ENCODE measurements at regions not wholly inside any gene's neighbourhood (a gene's known extent, or its start where the extent isn't known, plus 50 kb on each side); places are given as distances from the start of the nearest gene placed in this dataset.

DNA sequence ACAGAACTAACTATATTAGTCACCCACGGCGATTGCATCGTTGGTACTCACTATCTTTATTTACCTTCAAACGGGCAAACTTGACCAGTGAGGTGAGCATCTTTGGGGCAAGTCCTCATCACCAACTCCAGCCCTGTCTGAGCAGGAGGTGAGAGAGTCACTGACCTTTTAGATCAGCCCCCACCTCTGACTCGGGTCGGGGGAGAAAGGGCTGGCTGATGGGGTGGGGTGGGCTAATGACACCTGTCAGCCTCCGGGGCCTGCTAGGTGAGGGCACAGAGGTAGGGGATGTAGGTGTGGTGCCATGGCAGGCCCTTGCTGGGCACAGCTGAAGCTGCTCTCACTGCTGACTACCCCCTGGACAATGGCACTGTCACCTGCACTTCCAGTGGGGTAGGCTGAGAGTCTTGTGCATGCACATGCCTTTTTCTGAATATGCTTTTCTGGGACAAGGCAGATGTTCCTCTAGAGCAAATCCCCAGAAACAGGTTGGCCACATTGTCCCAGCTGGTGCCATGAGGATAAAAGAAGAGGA, 359.5 kb upstream of the MKI67 start:
- Histone ChIP-seq H3K27me3 (ENCODE audit: control insufficient read depth in 1 of 2, insufficient read depth in 2 of 2, low read length in 2 of 2) (no peaks in the 10 kb centered on the region), H3K9ac (ENCODE audit: low read length in 2 of 2) (no peak overlapping the region), H3K9me3 (ENCODE audit: control insufficient read depth in 2 of 2, low read length in 2 of 2) (peaks cover 0 to 5% of the 10 kb centered on the region in 2 donors), H3K27ac (ENCODE audit: low read length) (no peak overlapping the region), H3K4me1 (ENCODE audit: control insufficient read depth, insufficient read depth, low read length) (no peaks in the 10 kb centered on the region), H3K4me3 (ENCODE audit: low read length in 2 of 2) (no peak overlapping the region), H3K36me3 (ENCODE audit: control insufficient read depth in 2 of 2, insufficient read depth in 2 of 2, low read length in 2 of 2) (no peaks in the 10 kb centered on the region)

DNA sequence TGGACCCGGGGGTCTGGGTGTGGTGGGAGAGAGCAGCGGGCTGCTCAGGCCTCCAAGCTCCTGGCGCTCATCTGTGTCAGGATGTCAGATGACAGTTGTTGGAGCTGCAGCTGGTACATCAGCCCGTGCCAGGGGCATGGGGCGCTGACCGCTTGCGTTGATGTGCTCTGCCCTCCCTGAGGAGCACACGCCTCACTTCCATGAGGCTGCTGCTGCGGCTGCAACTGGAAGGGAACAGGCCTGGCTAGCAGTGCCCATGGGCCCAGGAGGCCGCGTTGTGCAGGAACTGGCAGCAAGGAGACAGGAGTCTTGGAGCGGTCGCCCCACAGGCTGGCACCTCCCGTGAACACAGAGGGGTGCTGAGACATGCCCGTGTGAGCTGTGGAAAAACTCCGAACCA, 361.3 kb upstream of the MKI67 start:
- Histone ChIP-seq H3K4me1 (ENCODE audit: control insufficient read depth, insufficient read depth, low read length) (no peaks in the 10 kb centered on the region), H3K9me3 (ENCODE audit: control insufficient read depth in 2 of 2, low read length in 2 of 2) (peaks cover 0 to 5% of the 10 kb centered on the region in 2 donors), H3K27me3 (ENCODE audit: control insufficient read depth in 1 of 2, insufficient read depth in 2 of 2, low read length in 2 of 2) (no peaks in the 10 kb centered on the region), H3K36me3 (ENCODE audit: control insufficient read depth in 2 of 2, insufficient read depth in 2 of 2, low read length in 2 of 2) (no peaks in the 10 kb centered on the region), H3K9ac (ENCODE audit: low read length in 2 of 2) (no peak overlapping the region), H3K4me3 (ENCODE audit: low read length in 2 of 2) (no peak overlapping the region), H3K27ac (ENCODE audit: low read length) (no peak overlapping the region)

DNA sequence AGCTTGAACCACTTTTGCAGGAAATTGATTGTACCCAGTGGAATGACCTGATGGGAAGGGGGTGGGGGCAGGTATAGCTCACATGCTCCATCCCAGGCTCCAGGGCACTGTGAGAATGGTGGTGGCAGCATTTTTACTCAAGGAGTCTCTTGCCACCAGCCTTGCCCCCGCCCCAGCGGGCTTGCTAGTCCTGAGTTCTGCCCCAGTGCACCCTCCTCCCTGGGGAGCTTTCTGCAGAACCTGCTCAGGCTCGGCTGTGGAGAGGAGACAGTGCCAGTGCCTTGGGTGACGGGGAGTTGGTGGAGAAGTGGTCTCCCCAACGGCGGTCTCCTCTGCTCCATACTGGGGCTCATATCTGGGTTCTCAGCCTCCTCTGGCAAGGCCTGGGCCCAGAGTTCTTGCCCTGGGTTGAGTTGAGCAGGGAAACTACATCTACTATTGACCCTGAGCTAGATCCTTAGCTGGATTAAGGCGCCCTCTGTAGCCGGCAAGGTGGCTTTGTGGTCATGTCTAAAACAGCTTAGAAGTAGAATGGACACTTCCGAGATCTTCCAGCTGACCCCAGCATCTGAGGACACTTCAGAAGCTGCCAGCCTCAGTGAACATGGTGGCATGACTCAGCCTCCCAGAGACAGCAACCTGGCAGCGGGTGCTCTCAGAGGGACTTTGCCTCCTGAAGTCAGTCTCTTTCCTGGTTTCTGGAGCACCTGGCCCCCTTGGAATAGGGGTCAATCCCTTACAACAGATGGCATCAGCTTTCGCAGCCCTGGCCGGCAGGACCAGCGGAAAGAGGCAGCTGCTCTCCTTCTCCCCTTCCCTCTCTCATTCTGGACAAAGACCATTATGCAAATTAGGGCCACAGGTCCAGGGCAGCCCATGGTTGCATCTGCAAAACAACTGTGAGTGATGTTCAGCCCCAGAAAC, 363.4 kb upstream of the MKI67 start:
- Histone ChIP-seq H3K4me3 (ENCODE audit: low read length in 2 of 2) (no peak overlapping the region), H3K27me3 (ENCODE audit: control insufficient read depth in 1 of 2, insufficient read depth in 2 of 2, low read length in 2 of 2) (no peaks in the 10 kb centered on the region), H3K36me3 (ENCODE audit: control insufficient read depth in 2 of 2, insufficient read depth in 2 of 2, low read length in 2 of 2) (no peaks in the 10 kb centered on the region), H3K27ac (ENCODE audit: low read length) (no peak overlapping the region), H3K9ac (ENCODE audit: low read length in 2 of 2) (no peak overlapping the region), H3K9me3 (ENCODE audit: control insufficient read depth in 2 of 2, low read length in 2 of 2) (peaks cover 0 to 5% of the 10 kb centered on the region in 2 donors), H3K4me1 (ENCODE audit: control insufficient read depth, insufficient read depth, low read length) (no peaks in the 10 kb centered on the region)

DNA sequence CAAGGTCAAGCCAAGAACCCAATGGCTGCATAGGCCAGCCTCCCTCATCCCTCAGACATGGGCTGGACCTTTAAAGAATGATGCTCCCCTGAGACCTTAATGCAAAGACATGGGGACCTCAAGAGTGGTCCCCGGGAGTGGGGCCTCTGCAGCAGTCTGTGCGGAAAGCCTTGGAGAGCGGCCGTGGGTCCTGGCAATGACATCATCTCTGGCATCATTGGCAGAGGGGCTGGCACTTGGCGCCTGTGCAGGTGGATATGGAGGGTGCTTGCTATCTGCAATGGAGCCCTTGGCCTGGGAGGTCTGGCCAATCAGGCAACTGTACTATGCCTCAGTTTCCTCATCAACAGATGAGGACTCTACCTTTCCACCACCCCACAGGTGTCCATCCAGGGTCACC, 365.5 kb upstream of the MKI67 start:
- Histone ChIP-seq H3K9me3 (ENCODE audit: control insufficient read depth in 2 of 2, low read length in 2 of 2) (no peaks in the 10 kb centered on the region), H3K9ac (ENCODE audit: low read length in 2 of 2) (no peak overlapping the region), H3K4me3 (ENCODE audit: low read length in 2 of 2) (no peak overlapping the region), H3K36me3 (ENCODE audit: control insufficient read depth in 2 of 2, insufficient read depth in 2 of 2, low read length in 2 of 2) (no peaks in the 10 kb centered on the region), H3K4me1 (ENCODE audit: control insufficient read depth, insufficient read depth, low read length) (no peaks in the 10 kb centered on the region), H3K27ac (ENCODE audit: low read length) (no peak overlapping the region), H3K27me3 (ENCODE audit: control insufficient read depth in 1 of 2, insufficient read depth in 2 of 2, low read length in 2 of 2) (no peaks in the 10 kb centered on the region)

DNA sequence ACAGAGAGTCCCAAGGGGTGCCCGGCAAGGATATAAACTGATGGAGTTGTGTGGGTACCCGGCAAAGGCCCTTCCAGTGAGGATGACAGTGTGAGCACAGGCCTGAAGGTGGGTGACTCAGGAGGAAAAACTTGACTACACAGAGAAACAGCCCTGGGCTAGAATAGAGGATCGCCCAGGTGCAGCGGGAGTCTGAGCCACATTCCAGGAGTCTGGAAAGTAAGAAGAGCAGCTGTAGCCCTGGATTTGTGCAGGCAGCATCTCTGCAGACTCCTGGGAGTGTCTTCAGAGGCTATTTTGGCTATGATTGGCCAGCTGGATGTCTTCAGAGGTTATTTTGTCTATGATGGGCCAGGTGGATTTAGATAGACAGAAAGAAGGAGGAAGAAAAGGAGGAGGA, 367.6 kb upstream of the MKI67 start:
- no peaks in the 10 kb centered on the region for H3K4me1 ChIP-seq (ENCODE audit: control insufficient read depth, insufficient read depth, low read length)
- H3K9ac ChIP-seq (ENCODE audit: low read length in 2 of 2): no peak overlapping the region
- no peaks in the 10 kb centered on the region for H3K27me3 ChIP-seq (ENCODE audit: control insufficient read depth in 1 of 2, insufficient read depth in 2 of 2, low read length in 2 of 2)
- H3K36me3 ChIP-seq (ENCODE audit: control insufficient read depth in 2 of 2, insufficient read depth in 2 of 2, low read length in 2 of 2): no peaks in the 10 kb centered on the region
- H3K4me3 ChIP-seq (ENCODE audit: low read length in 2 of 2): no peak overlapping the region
- no peak overlapping the region for H3K27ac ChIP-seq (ENCODE audit: low read length)
- H3K9me3 ChIP-seq (ENCODE audit: control insufficient read depth in 2 of 2, low read length in 2 of 2): no peaks in the 10 kb centered on the region

DNA sequence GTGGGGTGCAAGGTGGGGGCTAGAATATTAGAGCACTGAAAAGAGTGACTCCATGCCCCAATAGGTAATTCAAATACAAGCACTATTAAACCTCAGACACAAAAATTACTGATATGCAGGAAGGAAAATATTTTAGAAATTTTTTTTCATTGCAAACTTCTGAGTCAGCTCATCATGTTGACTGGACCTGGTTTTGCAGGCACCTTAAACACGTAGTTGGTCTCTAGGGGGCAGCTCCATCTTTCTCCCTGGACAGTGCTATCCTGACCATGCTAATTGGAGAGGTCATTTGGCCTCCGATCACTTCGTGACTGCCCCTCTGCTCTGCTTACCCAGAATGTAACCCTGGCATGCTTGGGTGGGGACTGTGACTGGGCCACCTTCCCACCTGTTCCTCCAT, 368.4 kb upstream of the MKI67 start:
- Histone ChIP-seq H3K27me3 (ENCODE audit: control insufficient read depth in 1 of 2, insufficient read depth in 2 of 2, low read length in 2 of 2) (no peaks in the 10 kb centered on the region), H3K27ac (ENCODE audit: low read length) (no peak overlapping the region), H3K9me3 (ENCODE audit: control insufficient read depth in 2 of 2, low read length in 2 of 2) (no peaks in the 10 kb centered on the region), H3K9ac (ENCODE audit: low read length in 2 of 2) (no peak overlapping the region), H3K4me1 (ENCODE audit: control insufficient read depth, insufficient read depth, low read length) (no peaks in the 10 kb centered on the region), H3K36me3 (ENCODE audit: control insufficient read depth in 2 of 2, insufficient read depth in 2 of 2, low read length in 2 of 2) (no peaks in the 10 kb centered on the region), H3K4me3 (ENCODE audit: low read length in 2 of 2) (no peak overlapping the region)

DNA sequence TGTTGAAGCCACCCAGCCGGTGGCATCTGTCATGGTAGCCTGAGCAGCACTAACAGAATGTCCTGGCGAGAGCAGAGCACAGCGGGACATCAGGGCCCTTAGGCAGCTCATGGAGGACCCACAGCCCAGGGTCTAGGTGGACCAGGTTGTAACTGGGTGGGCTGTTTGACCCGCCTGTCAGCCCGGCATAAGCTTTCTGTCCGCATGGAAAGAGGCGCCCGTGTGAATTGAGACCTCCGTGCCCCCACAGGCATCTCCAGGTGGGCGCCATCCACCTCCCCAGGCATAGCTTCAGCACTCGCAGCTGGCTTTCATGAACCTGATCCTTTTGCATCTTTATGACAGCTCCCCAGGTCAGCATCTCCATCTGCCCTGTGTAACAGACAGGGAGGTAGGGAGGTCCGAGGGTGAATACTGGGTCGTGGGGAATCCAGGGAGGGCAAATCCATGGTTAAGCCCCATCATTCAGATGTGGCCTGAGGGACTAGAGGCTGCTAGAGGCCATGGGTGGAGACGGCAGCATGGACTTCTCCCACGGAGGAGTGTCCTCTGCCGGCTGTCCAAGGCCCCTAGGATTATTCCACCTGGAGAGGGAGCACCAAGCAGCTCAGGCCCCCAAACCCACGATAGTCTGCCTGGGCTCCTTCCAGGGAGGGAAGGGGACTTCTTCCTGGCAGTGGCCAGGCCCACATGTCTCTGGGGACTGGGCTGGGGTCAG, 371.6 kb upstream of the MKI67 start:
- peaks cover 0 to under 1% of the 10 kb centered on the region in 2 donors for H3K9me3 ChIP-seq (ENCODE audit: control insufficient read depth in 2 of 2, low read length in 2 of 2)
- no peaks in the 10 kb centered on the region for H3K36me3 ChIP-seq (ENCODE audit: control insufficient read depth in 2 of 2, insufficient read depth in 2 of 2, low read length in 2 of 2)
- no peak overlapping the region for H3K9ac ChIP-seq (ENCODE audit: low read length in 2 of 2)
- no peaks in the 10 kb centered on the region for H3K27me3 ChIP-seq (ENCODE audit: control insufficient read depth in 1 of 2, insufficient read depth in 2 of 2, low read length in 2 of 2)
- H3K27ac ChIP-seq (ENCODE audit: low read length): no peak overlapping the region
- no peaks in the 10 kb centered on the region for H3K4me1 ChIP-seq (ENCODE audit: control insufficient read depth, insufficient read depth, low read length)
- no peak overlapping the region for H3K4me3 ChIP-seq (ENCODE audit: low read length in 2 of 2)

DNA sequence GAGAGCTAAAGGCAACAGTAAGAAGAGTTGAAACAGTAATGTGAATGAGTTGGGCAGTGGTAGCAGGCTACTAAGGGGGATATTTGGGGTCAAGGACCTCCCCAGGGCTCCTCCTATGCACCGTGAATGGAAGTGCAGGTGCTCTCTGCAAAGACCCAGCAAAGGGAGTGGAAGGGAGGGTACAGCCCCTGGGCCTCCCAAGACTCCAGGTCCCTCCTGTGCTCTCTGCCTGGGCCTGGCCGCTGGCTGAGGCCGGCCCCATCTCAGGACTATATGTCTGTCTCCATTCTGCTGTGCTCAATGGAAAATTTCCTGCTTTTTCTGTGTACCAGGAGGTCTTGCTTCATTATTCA, 372.1 kb upstream of the MKI67 start:
- H3K4me1 ChIP-seq (ENCODE audit: control insufficient read depth, insufficient read depth, low read length): no peaks in the 10 kb centered on the region
- H3K27me3 ChIP-seq (ENCODE audit: control insufficient read depth in 1 of 2, insufficient read depth in 2 of 2, low read length in 2 of 2): no peaks in the 10 kb centered on the region
- H3K4me3 ChIP-seq (ENCODE audit: low read length in 2 of 2): no peak overlapping the region
- peaks cover 0 to 2% of the 10 kb centered on the region in 2 donors for H3K9me3 ChIP-seq (ENCODE audit: control insufficient read depth in 2 of 2, low read length in 2 of 2)
- no peaks in the 10 kb centered on the region for H3K36me3 ChIP-seq (ENCODE audit: control insufficient read depth in 2 of 2, insufficient read depth in 2 of 2, low read length in 2 of 2)
- H3K27ac ChIP-seq (ENCODE audit: low read length): no peak overlapping the region
- H3K9ac ChIP-seq (ENCODE audit: low read length in 2 of 2): no peak overlapping the region

DNA sequence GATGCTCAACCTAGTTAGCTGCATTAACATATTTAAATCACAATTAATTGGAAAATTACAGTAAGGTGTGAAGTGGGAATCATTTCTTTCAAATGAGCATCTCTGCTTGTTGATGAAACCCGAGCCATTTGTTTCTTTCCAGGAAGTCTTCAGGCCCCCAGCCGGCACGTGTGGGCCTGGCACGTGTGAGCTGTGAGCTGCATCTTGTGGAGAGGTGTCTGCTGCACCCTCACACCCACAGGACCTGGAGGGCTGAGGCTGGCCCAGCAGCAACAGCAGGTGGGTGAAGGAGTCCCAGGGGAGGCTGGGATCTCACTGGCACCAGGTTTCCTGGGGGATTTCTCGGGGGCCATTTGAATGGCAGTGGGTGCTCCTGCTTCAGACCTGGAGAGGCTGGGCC, 372.5 kb upstream of the MKI67 start:
- H3K36me3 ChIP-seq (ENCODE audit: control insufficient read depth in 2 of 2, insufficient read depth in 2 of 2, low read length in 2 of 2): no peaks in the 10 kb centered on the region
- H3K9me3 ChIP-seq (ENCODE audit: control insufficient read depth in 2 of 2, low read length in 2 of 2): peaks cover 0 to 2% of the 10 kb centered on the region in 2 donors
- no peak overlapping the region for H3K4me3 ChIP-seq (ENCODE audit: low read length in 2 of 2)
- H3K4me1 ChIP-seq (ENCODE audit: control insufficient read depth, insufficient read depth, low read length): no peaks in the 10 kb centered on the region
- no peak overlapping the region for H3K27ac ChIP-seq (ENCODE audit: low read length)
- no peak overlapping the region for H3K9ac ChIP-seq (ENCODE audit: low read length in 2 of 2)
- H3K27me3 ChIP-seq (ENCODE audit: control insufficient read depth in 1 of 2, insufficient read depth in 2 of 2, low read length in 2 of 2): no peaks in the 10 kb centered on the region

DNA sequence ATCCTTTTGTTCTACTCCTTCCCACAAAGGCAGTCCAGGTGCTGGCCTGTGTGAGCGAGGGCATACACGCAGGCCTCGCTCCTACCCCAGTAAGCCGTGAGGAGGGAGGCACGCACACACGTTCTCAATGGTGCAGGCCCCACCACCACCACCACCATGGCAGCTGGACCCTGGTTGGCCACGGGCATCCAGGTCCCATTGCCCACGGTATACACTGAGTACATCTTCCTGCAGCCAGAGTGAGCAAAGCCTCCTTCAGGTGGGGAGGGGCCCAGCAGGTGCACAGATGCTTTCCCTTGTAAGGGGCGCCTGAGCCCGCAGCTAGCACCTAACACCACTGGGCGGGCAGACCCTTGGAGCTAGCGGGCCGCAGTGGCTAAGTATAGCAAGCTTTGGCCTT, 373.3 kb upstream of the MKI67 start:
- H3K9ac ChIP-seq (ENCODE audit: low read length in 2 of 2): no peak overlapping the region
- H3K4me3 ChIP-seq (ENCODE audit: low read length in 2 of 2): no peak overlapping the region
- H3K4me1 ChIP-seq (ENCODE audit: control insufficient read depth, insufficient read depth, low read length): no peaks in the 10 kb centered on the region
- H3K27ac ChIP-seq (ENCODE audit: low read length): no peak overlapping the region
- no peaks in the 10 kb centered on the region for H3K27me3 ChIP-seq (ENCODE audit: control insufficient read depth in 1 of 2, insufficient read depth in 2 of 2, low read length in 2 of 2)
- H3K36me3 ChIP-seq (ENCODE audit: control insufficient read depth in 2 of 2, insufficient read depth in 2 of 2, low read length in 2 of 2): no peaks in the 10 kb centered on the region
- H3K9me3 ChIP-seq (ENCODE audit: control insufficient read depth in 2 of 2, low read length in 2 of 2): peaks cover 0 to 2% of the 10 kb centered on the region in 2 donors

DNA sequence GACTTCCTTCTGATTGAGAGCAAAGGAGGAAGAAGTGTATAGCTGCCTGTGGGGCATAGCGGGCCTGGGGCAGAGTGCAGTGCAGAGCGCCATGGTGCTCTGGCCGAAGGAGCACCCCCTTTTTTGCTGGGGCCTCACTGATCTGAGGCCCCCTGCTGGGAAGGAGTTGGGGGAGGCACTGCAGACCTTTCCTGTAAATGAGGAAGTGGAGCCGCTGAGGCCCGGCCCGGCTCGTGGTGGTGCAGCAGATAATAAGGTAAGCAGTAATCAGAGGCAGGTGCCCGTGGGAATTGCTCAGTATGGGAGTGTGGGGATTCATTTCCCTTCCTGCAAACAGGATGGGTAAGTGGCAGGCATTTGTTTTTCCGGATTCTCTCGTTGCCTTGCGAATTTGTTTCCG, 373.7 kb upstream of the MKI67 start:
- H3K4me1 ChIP-seq (ENCODE audit: control insufficient read depth, insufficient read depth, low read length): no peaks in the 10 kb centered on the region
- no peak overlapping the region for H3K9ac ChIP-seq (ENCODE audit: low read length in 2 of 2)
- H3K9me3 ChIP-seq (ENCODE audit: control insufficient read depth in 2 of 2, low read length in 2 of 2): peaks cover 0 to 2% of the 10 kb centered on the region in 2 donors
- H3K4me3 ChIP-seq (ENCODE audit: low read length in 2 of 2): no peak overlapping the region
- no peak overlapping the region for H3K27ac ChIP-seq (ENCODE audit: low read length)
- no peaks in the 10 kb centered on the region for H3K27me3 ChIP-seq (ENCODE audit: control insufficient read depth in 1 of 2, insufficient read depth in 2 of 2, low read length in 2 of 2)
- no peaks in the 10 kb centered on the region for H3K36me3 ChIP-seq (ENCODE audit: control insufficient read depth in 2 of 2, insufficient read depth in 2 of 2, low read length in 2 of 2)
